Vagina (tissue), 2 donors: ENCODE measurements at regions not wholly inside any gene's neighbourhood (a gene's known extent, or its start where the extent isn't known, plus 50 kb on each side); places are given as distances from the start of the nearest gene placed in this dataset.

Source experiments
- POLR2A ChIP-seq, 2 donors: fragments of 450-650 bp; IDR thresholded peaks; one replicate each; pipeline ENCODE4 v1.6.1; 2017; ENCODE audit warnings: antibody characterized with exemption in 2 of 2, mild to moderate bottlenecking in 2 of 2, moderate library complexity in 2 of 2
- POLR2AphosphoS5 ChIP-seq, 2 donors: sonication (generic); formaldehyde crosslinking; IDR thresholded peaks; one replicate each; pipeline ENCODE4 v1.9.0; 2017; ENCODE audit warnings: antibody characterized with exemption in 2 of 2, mild to moderate bottlenecking in 2 of 2, low read depth in 1 of 2; ENCODE audit not compliant: insufficient read depth in 1 of 2
- TF ChIP-seq, protein P1 (sequence below), 3 experiments: fragments of 450-650 bp in 2 of 3; fragments of 200-600 bp in 1 of 3; sonication (generic) in 1 of 3; IDR thresholded peaks; one replicate each; pipeline ENCODE4 v1.5.1; 2017 to 2019; ENCODE audit warnings: antibody characterized with exemption in 3 of 3, mild to moderate bottlenecking in 2 of 3, moderate library complexity in 2 of 3

DNA sequence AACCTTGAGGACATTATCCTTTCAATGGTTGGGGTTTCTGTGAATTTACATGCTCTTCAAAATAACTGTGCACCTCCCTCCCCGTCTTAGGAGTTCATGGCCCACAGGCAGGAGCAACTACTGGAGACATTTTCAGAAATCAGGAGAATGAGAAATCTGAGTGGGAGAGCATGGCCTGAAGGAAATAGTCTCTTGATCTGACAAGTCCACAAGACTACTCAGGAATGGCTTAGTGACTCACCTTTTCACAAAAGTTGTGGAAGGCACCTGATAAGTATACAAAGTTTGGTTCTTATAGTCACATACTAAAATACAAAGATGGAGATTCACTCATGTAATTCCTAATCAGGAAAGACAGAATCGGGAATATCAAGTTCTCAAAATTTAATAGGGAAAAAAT lies 83.6 kb upstream of the NCKAP5 start:
- TF ChIP-seq, protein P1, sequence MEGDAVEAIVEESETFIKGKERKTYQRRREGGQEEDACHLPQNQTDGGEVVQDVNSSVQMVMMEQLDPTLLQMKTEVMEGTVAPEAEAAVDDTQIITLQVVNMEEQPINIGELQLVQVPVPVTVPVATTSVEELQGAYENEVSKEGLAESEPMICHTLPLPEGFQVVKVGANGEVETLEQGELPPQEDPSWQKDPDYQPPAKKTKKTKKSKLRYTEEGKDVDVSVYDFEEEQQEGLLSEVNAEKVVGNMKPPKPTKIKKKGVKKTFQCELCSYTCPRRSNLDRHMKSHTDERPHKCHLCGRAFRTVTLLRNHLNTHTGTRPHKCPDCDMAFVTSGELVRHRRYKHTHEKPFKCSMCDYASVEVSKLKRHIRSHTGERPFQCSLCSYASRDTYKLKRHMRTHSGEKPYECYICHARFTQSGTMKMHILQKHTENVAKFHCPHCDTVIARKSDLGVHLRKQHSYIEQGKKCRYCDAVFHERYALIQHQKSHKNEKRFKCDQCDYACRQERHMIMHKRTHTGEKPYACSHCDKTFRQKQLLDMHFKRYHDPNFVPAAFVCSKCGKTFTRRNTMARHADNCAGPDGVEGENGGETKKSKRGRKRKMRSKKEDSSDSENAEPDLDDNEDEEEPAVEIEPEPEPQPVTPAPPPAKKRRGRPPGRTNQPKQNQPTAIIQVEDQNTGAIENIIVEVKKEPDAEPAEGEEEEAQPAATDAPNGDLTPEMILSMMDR (IDR thresholded peaks at IDR 0.05) = no peak
- TF ChIP-seq POLR2A (IDR thresholded peaks at IDR 0.05) = no peak
- no peak for TF ChIP-seq POLR2AphosphoS5 (IDR thresholded peaks at IDR 0.05; ENCODE audit: insufficient read depth in 1 of 2, low read depth in 1 of 2)
